ENCODE measurements at regions not wholly inside any gene's neighbourhood (a gene's known extent, or its start where the extent isn't known, plus 50 kb on each side); places are given as distances from the start of the nearest gene placed in this dataset.
"Not testable (repeated sequence)": the region's sequence is repeated elsewhere in the genome, so short reads cannot be mapped to it uniquely, and the experiment has no call there.

- DNase-seq = no peak
These were observed 265.4 kb upstream of the FOXF1 start for GRCh38 chr16:86244936-86245335.

GRCh38 chr16:86245351-86245750 is 265.0 kb upstream of the FOXF1 start:
- DNase-seq = no peak

GRCh38 chr16:86245895-86246294 is 264.4 kb upstream of the FOXF1 start:
- no peak for DNase-seq

- DNase-seq = no peak
These were observed 261.9 kb upstream of the FOXF1 start for GRCh38 chr16:86248310-86248905.

- no peak for DNase-seq
These were observed 260.7 kb upstream of the FOXF1 start for GRCh38 chr16:86249631-86250030.

GRCh38 chr16:86251682-86252081 is 258.6 kb upstream of the FOXF1 start:
- no peak for DNase-seq

GRCh38 chr16:86252596-86252995 is 257.7 kb upstream of the FOXF1 start:
- no peak for DNase-seq

GRCh38 chr16:86255966-86256365 is 254.4 kb upstream of the FOXF1 start:
- DNase-seq = no peak

- no peak for DNase-seq
These were observed 253.3 kb upstream of the FOXF1 start for GRCh38 chr16:86256995-86257394.

GRCh38 chr16:86257546-86257945 is 252.8 kb upstream of the FOXF1 start:
- DNase-seq = no peak

- DNase-seq = no peak
These were observed 251.6 kb upstream of the FOXF1 start for GRCh38 chr16:86258713-86259112.

GRCh38 chr16:86259499-86259898 is 250.8 kb upstream of the FOXF1 start:
- DNase-seq = no peak

GRCh38 chr16:86261379-86261778 is 248.9 kb upstream of the FOXF1 start:
- no peak for DNase-seq

- DNase-seq = not testable (repeated sequence)
These were observed 242.7 kb upstream of the FOXF1 start for GRCh38 chr16:86267657-86268056.

- DNase-seq = no peak
These were observed 239.6 kb upstream of the FOXF1 start for GRCh38 chr16:86270696-86271095.

GRCh38 chr16:86272744-86273143 is 237.6 kb upstream of the FOXF1 start:
- no peak for DNase-seq

GRCh38 chr16:86277221-86277620 is 233.1 kb upstream of the FOXF1 start:
- no peak for DNase-seq

GRCh38 chr16:86277859-86278258 is 232.5 kb upstream of the FOXF1 start:
- not testable (repeated sequence) for DNase-seq

- no peak for DNase-seq
These were observed 228.9 kb upstream of the FOXF1 start for GRCh38 chr16:86281421-86281820.

GRCh38 chr16:86283944-86284343 is 226.4 kb upstream of the FOXF1 start:
- DNase-seq = no peak

- no peak for DNase-seq
These were observed 224.9 kb upstream of the FOXF1 start for GRCh38 chr16:86285421-86285820.

GRCh38 chr16:86285938-86286921 is 224.1 kb upstream of the FOXF1 start:
- DNase-seq = no peak

GRCh38 chr16:86286991-86287663 is 223.2 kb upstream of the FOXF1 start:
- no peak for DNase-seq

All from activated CD8-positive, alpha-beta memory T cell treated with anti-CD3 and anti-CD28 coated beads, Interleukin-2, amount 50 U/mL, for 48 hours (primary cell).